MM.1S (cell line): ENCODE measurements at regions not wholly inside any gene's neighbourhood (a gene's known extent, or its start where the extent isn't known, plus 50 kb on each side); places are given as distances from the start of the nearest gene placed in this dataset.

Experiments
- CTCF ChIP-seq: fragments of 300-600 bp; sonication (generic); IDR thresholded peaks from 2 replicates; pipeline ENCODE4 v1.5.1; 2016; ENCODE audit warnings: antibody characterized with exemption, low read length, mixed read lengths
- EZH2 ChIP-seq: fragments of 300-600 bp; sonication (generic); optimal IDR thresholded peaks from 2 replicates; pipeline ENCODE3; 2017; ENCODE audit warnings: low read depth, mild to moderate bottlenecking, antibody characterized with exemption, low read length, mixed read lengths
- EZH2phosphoT487 ChIP-seq: fragments of 300-600 bp; sonication (generic); IDR thresholded peaks from 2 replicates; pipeline ENCODE4 v1.6.1; 2018; ENCODE audit warnings: antibody characterized with exemption, low read length

- TF ChIP-seq CTCF (no peak), EZH2phosphoT487 (no peak), EZH2 (no peak)
These were observed 351.1 kb upstream of the HTR1E start for GRCh38 chr6:86586195-86586594.
